Parathyroid adenoma (tissue), 2 donors: ENCODE measurements at regions not wholly inside any gene's neighbourhood (a gene's known extent, or its start where the extent isn't known, plus 50 kb on each side); places are given as distances from the start of the nearest gene placed in this dataset.

Experiments used
- H2AFZ ChIP-seq: fragments of 300-600 bp; sonication (generic); one replicate; pipeline ENCODE4 v1.7.0; 2017; ENCODE audit warnings: antibody characterized with exemption, mild to moderate bottlenecking
- H3K27ac ChIP-seq: fragments of 300-600 bp; sonication (generic); one replicate; pipeline ENCODE4 v1.7.0; 2017
- H3K27me3 ChIP-seq: fragments of 300-600 bp; sonication (generic); one replicate; pipeline ENCODE4 v1.7.0; 2017; ENCODE audit warnings: low read length; ENCODE audit not compliant: control insufficient read depth, insufficient read depth
- H3K36me3 ChIP-seq: fragments of 300-600 bp; sonication (generic); one replicate; pipeline ENCODE4 v1.7.0; 2017; ENCODE audit warnings: low read length; ENCODE audit not compliant: control insufficient read depth, insufficient read depth
- H3K4me1 ChIP-seq: fragments of 300-600 bp; sonication (generic); one replicate; pipeline ENCODE4 v1.7.0; 2017; ENCODE audit warnings: control low read depth
- H3K4me2 ChIP-seq: fragments of 300-600 bp; sonication (generic); one replicate; pipeline ENCODE4 v1.7.0; 2017; ENCODE audit warnings: low read length
- H3K4me3 ChIP-seq: fragments of 300-600 bp; sonication (generic); one replicate; pipeline ENCODE4 v1.7.0; 2017; ENCODE audit warnings: low read depth, low read length
- H3K79me2 ChIP-seq: fragments of 300-600 bp; sonication (generic); one replicate; pipeline ENCODE4 v1.7.0; 2017; ENCODE audit warnings: control low read depth
- H3K9ac ChIP-seq: fragments of 300-600 bp; sonication (generic); one replicate; pipeline ENCODE4 v1.7.0; 2017; ENCODE audit warnings: mild to moderate bottlenecking
- H3K9me3 ChIP-seq: fragments of 300-600 bp; sonication (generic); one replicate; pipeline ENCODE4 v1.7.0; 2017; ENCODE audit warnings: low read length; ENCODE audit not compliant: control insufficient read depth
- CTCF ChIP-seq: fragments of 300-600 bp; sonication (generic); IDR thresholded peaks from one replicate; pipeline ENCODE4 v1.7.0; 2017; ENCODE audit warnings: antibody characterized with exemption, mild to moderate bottlenecking
- donor health status: primary hyperparathyroidism.

GRCh38 chr12:68403711-68404110 is 71.5 kb upstream of the MDM1 start:
- no peaks in the 10 kb centered on the region for H3K9me3 ChIP-seq
- H3K4me1 ChIP-seq = peaks cover 14% of the 10 kb centered on the region
- no peak for TF ChIP-seq CTCF
- no peak overlapping the region for H3K4me3 ChIP-seq
- H3K27ac ChIP-seq = no peak overlapping the region
- H3K9ac ChIP-seq = no peak overlapping the region
- H3K27me3 ChIP-seq = no peaks in the 10 kb centered on the region
- no peaks in the 10 kb centered on the region for H3K79me2 ChIP-seq
- no peak overlapping the region for H2AFZ ChIP-seq
- H3K36me3 ChIP-seq = no peaks in the 10 kb centered on the region
- H3K4me2 ChIP-seq = no peak overlapping the region

GRCh38 chr12:68405343-68405781 is 73.2 kb upstream of the MDM1 start:
- H3K4me2 ChIP-seq = no peak overlapping the region
- peak overlapping the region; percentile 62 for H3K27ac ChIP-seq
- H3K4me1 ChIP-seq = peaks cover 14% of the 10 kb centered on the region
- H3K27me3 ChIP-seq = no peaks in the 10 kb centered on the region
- H2AFZ ChIP-seq = peak overlapping the region; percentile 54
- no peaks in the 10 kb centered on the region for H3K79me2 ChIP-seq
- no peaks in the 10 kb centered on the region for H3K9me3 ChIP-seq
- TF ChIP-seq CTCF = no peak
- H3K36me3 ChIP-seq = no peaks in the 10 kb centered on the region
- no peak overlapping the region for H3K9ac ChIP-seq
- no peak overlapping the region for H3K4me3 ChIP-seq

GRCh38 chr12:68406134-68406576 is 74.0 kb upstream of the MDM1 start:
- Histone ChIP-seq H3K4me2 (peak overlapping the region; percentile 11), H3K9me3 (no peaks in the 10 kb centered on the region), H3K79me2 (no peaks in the 10 kb centered on the region), H3K4me3 (no peak overlapping the region), H3K36me3 (no peaks in the 10 kb centered on the region), H2AFZ (peak overlapping the region; percentile 79), H3K9ac (no peak overlapping the region), H3K4me1 (peaks cover 14% of the 10 kb centered on the region), H3K27me3 (no peaks in the 10 kb centered on the region), H3K27ac (peak overlapping the region; percentile 62)
- peak; percentile 49 for TF ChIP-seq CTCF

GRCh38 chr12:68406911-68407310 is 74.7 kb upstream of the MDM1 start:
- H3K4me2 ChIP-seq = no peak overlapping the region
- no peaks in the 10 kb centered on the region for H3K36me3 ChIP-seq
- no peaks in the 10 kb centered on the region for H3K9me3 ChIP-seq
- no peak for TF ChIP-seq CTCF
- peak overlapping the region; percentile 1 for H3K9ac ChIP-seq
- peak overlapping the region; percentile 62 for H3K27ac ChIP-seq
- H3K4me1 ChIP-seq = peaks cover 14% of the 10 kb centered on the region
- H3K79me2 ChIP-seq = no peaks in the 10 kb centered on the region
- peak overlapping the region; percentile 79 for H2AFZ ChIP-seq
- no peaks in the 10 kb centered on the region for H3K27me3 ChIP-seq
- H3K4me3 ChIP-seq = no peak overlapping the region

DNA sequence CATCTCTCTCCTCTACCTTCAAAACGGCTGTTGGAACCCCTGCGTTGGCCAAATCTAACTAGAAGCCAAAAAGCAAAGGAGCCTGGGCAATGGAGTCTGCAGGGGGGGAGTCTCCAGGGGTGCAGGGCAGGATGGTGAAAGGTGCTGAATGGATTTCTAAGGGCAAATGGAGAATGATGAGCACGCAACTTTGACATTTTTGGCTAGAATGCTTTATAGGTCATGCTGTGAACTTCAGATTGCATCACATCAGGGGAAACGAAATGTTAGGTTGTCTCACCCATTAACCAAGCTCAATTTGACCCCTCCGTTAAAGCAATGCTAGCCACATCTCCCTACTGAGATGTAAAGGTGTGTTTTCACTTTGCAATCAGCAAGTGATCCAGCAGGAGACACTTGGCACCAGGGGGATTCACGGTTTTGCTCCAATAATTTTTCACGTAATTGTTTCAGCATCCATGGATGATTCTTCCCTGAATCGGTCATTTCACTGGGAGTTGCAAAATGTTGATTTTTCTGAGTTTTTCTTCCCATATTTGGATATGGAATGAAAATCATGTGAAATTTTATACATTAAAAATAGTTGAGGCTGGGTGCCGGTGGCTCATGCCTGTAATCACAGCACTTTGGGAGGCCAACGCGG is 78.0 kb upstream of the MDM1 start:
- TF ChIP-seq CTCF = no peak

More for the DNA sequence above, 78.0 kb upstream of the MDM1 start:
- H3K36me3 ChIP-seq = no peaks in the 10 kb centered on the region
- no peak overlapping the region for H3K4me3 ChIP-seq
- H3K27ac ChIP-seq = no peak overlapping the region
- no peaks in the 10 kb centered on the region for H3K27me3 ChIP-seq
- H3K79me2 ChIP-seq = no peaks in the 10 kb centered on the region
- H3K4me2 ChIP-seq = no peak overlapping the region
- H3K9ac ChIP-seq = no peak overlapping the region
- no peaks in the 10 kb centered on the region for H3K9me3 ChIP-seq
- H3K4me1 ChIP-seq = peaks cover 13% of the 10 kb centered on the region
- peak overlapping the region; percentile 16 for H2AFZ ChIP-seq
